CD4-positive, alpha-beta T cell treated with Interleukin-15 for 1 hour (primary cell): ENCODE measurements at regions not wholly inside any gene's neighbourhood (a gene's known extent, or its start where the extent isn't known, plus 50 kb on each side); places are given as distances from the start of the nearest gene placed in this dataset.

Experiments
- DNase-seq: peaks from one replicate; pipeline ENCODE4 v3.0.0-alpha.2; 2020

GRCh38 chr4:10173754-10174749 is 57.5 kb upstream of the WDR1 start:
- DNase-seq = no peak

- DNase-seq = no peak
Observed at GRCh38 chr4:10173037-10173753, 56.6 kb upstream of the WDR1 start.

- DNase-seq = no peak
Observed at GRCh38 chr4:10172278-10172921, 55.8 kb upstream of the WDR1 start.

- no peak for DNase-seq
Observed at GRCh38 chr4:10171055-10171454, 54.5 kb upstream of the WDR1 start.

- no peak for DNase-seq
Observed at GRCh38 chr4:10169839-10170387, 53.3 kb upstream of the WDR1 start.

GRCh38 chr4:10168151-10168550 is 51.6 kb upstream of the WDR1 start:
- DNase-seq = no peak

GRCh38 chr4:10167201-10167600 is 50.6 kb upstream of the WDR1 start:
- no peak for DNase-seq
